Upper lobe of right lung (tissue), 1 donor: ENCODE measurements at regions not wholly inside any gene's neighbourhood (a gene's known extent, or its start where the extent isn't known, plus 50 kb on each side); places are given as distances from the start of the nearest gene placed in this dataset.

ENCODE experiments used
- ATAC-seq: fragments of 200-7000 bp; cut with Tn5 transposase; one replicate; pipeline ENCODE4 v1.9.1; 2020; ENCODE audit warnings: mild to moderate bottlenecking, moderate library complexity
- DNase-seq: peaks from one replicate; pipeline ENCODE4 v3.0.0-alpha.2; 2020
- H3K27ac ChIP-seq: fragments of 200-600 bp; one replicate; pipeline ENCODE4 v1.8.0; 2022
- H3K27me3 ChIP-seq: fragments of 200-600 bp; one replicate; pipeline ENCODE4 v1.8.0; 2022; ENCODE audit warnings: mild to moderate bottlenecking
- H3K36me3 ChIP-seq: fragments of 200-600 bp; one replicate; pipeline ENCODE4 v1.8.0; 2022
- H3K4me1 ChIP-seq: fragments of 200-600 bp; one replicate; pipeline ENCODE4 v1.8.0; 2022
- H3K4me3 ChIP-seq: fragments of 200-600 bp; one replicate; pipeline ENCODE4 v1.8.0; 2022; ENCODE audit warnings: mild to moderate bottlenecking
- H3K9me3 ChIP-seq: fragments of 200-600 bp; one replicate; pipeline ENCODE4 v1.8.0; 2022
- intact Hi-C: fragments of 100-400 bp; cut with DNase I; formaldehyde crosslinking; loops from one replicate; pipeline ENCODE4 v1.11.0; 2022
- TF ChIP-seq, protein P1 (sequence below): fragments of 200-600 bp; IDR thresholded peaks from one replicate; pipeline ENCODE4 v1.8.0; 2022; ENCODE audit warnings: antibody characterized with exemption
- donor health status: DM: no; HTN: yes; CAD: no; lungs with severe emphysema.

DNA sequence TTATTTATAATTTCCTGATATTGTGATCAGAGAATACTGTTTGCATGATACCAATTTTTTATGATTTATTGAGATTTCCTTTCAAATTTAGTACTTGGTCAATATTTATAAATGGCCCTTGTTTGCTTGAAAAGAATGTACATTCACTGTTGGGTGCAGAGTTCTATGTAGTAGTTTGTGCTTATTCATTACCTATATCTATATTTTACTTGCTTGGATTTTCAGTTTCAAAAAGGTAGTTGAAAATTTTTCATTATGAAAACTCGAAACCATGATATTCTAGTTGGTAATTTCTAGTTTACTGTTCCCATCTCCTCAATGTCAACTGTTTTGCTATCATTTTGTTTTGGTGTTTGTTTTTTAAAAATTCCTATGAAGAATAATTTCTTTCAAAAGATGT, 155.7 kb downstream of the AASDHPPT start:
- Histone ChIP-seq H3K36me3 (no peaks in the 10 kb centered on the region), H3K27me3 (no peaks in the 10 kb centered on the region), H3K4me1 (no peaks in the 10 kb centered on the region), H3K27ac (no peak overlapping the region), H3K9me3 (no peaks in the 10 kb centered on the region), H3K4me3 (no peak overlapping the region)
- intact Hi-C loops: no loop called here
- DNase-seq (no peak), ATAC-seq (no peak)
- TF ChIP-seq, protein P1, sequence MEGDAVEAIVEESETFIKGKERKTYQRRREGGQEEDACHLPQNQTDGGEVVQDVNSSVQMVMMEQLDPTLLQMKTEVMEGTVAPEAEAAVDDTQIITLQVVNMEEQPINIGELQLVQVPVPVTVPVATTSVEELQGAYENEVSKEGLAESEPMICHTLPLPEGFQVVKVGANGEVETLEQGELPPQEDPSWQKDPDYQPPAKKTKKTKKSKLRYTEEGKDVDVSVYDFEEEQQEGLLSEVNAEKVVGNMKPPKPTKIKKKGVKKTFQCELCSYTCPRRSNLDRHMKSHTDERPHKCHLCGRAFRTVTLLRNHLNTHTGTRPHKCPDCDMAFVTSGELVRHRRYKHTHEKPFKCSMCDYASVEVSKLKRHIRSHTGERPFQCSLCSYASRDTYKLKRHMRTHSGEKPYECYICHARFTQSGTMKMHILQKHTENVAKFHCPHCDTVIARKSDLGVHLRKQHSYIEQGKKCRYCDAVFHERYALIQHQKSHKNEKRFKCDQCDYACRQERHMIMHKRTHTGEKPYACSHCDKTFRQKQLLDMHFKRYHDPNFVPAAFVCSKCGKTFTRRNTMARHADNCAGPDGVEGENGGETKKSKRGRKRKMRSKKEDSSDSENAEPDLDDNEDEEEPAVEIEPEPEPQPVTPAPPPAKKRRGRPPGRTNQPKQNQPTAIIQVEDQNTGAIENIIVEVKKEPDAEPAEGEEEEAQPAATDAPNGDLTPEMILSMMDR: no peak

- no peak for DNase-seq
- Histone ChIP-seq H3K36me3 (no peaks in the 10 kb centered on the region), H3K27ac (no peak overlapping the region), H3K4me3 (no peak overlapping the region), H3K4me1 (no peaks in the 10 kb centered on the region), H3K9me3 (no peaks in the 10 kb centered on the region), H3K27me3 (no peaks in the 10 kb centered on the region)
- intact Hi-C loops: no loop called here
- TF ChIP-seq, protein P1: no peak
- ATAC-seq: no peak
Observed at GRCh38 chr11:106234794-106235193, 157.3 kb downstream of the AASDHPPT start.

GRCh38 chr11:106236295-106236694, 158.8 kb downstream of the AASDHPPT start:
- no peaks in the 10 kb centered on the region for H3K36me3 ChIP-seq
- H3K27me3 ChIP-seq: no peaks in the 10 kb centered on the region
- ATAC-seq (no peak), DNase-seq (no peak)
- intact Hi-C loops: no loop called here
- H3K9me3 ChIP-seq: no peaks in the 10 kb centered on the region
- H3K4me1 ChIP-seq: no peaks in the 10 kb centered on the region
- TF ChIP-seq, protein P1: no peak
- H3K4me3 ChIP-seq: no peak overlapping the region
- no peak overlapping the region for H3K27ac ChIP-seq

DNA sequence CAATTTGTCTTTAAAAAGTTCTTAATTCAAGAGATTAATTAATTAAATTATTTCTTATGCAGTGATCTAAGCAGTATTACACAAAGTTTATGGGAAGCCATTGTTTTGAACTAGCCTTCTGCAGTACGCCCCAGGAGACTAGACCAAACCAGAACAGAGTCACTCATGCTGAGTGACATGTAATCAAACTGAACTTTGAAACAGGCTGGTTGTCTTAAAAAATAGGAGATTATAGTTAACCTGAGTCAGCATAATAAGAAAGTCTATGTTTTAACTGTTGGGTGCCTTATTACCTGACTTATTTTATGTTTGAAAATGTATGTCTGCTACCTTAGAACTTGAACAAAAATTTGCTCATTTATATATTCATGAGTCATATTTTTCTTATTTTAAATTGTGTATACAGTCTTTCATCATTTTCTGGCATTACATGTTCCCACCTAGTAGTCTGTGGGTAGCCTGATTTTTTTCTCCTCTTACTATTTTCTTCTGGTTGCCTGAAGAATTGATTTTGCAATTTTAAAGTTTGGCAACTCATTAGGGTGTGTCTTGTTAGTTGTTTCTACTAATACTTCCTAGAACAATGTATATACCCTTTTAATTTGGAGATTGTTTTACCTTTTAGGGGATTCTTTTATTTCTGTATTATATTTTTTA, 161.4 kb downstream of the AASDHPPT start:
- intact Hi-C loops: no loop called here
- Histone ChIP-seq H3K4me3 (no peak overlapping the region), H3K27me3 (no peaks in the 10 kb centered on the region), H3K27ac (no peak overlapping the region), H3K4me1 (no peaks in the 10 kb centered on the region), H3K9me3 (no peaks in the 10 kb centered on the region), H3K36me3 (no peaks in the 10 kb centered on the region)
- DNase-seq (no peak), ATAC-seq (no peak)
- TF ChIP-seq, protein P1: no peak

GRCh38 chr11:106241601-106242257, 164.3 kb downstream of the AASDHPPT start:
- ATAC-seq (no peak), DNase-seq (no peak)
- Histone ChIP-seq H3K4me1 (no peaks in the 10 kb centered on the region), H3K36me3 (no peaks in the 10 kb centered on the region), H3K4me3 (no peak overlapping the region), H3K9me3 (no peaks in the 10 kb centered on the region), H3K27ac (no peak overlapping the region), H3K27me3 (no peaks in the 10 kb centered on the region)
- TF ChIP-seq, protein P1: no peak
- intact Hi-C loops: no loop called here
